ENCODE measurements at regions not wholly inside any gene's neighbourhood (a gene's known extent, or its start where the extent isn't known, plus 50 kb on each side); places are given as distances from the start of the nearest gene placed in this dataset.

GRCh38 chr6:90646940-90647339 lies 60.1 kb upstream of the MAP3K7 start:
- H3K27me3 ChIP-seq (ENCODE audit: low read depth, low read length) = 0 out of 2 replicates have a peak, but pooled peaks cover 4% of the 10 kb centered on the region
- H3K4me2 ChIP-seq (ENCODE audit: low read length) = no peak overlapping the region
- no peak overlapping the region for H3K4me3 ChIP-seq (ENCODE audit: low read length)
- H3K79me2 ChIP-seq (ENCODE audit: low read length) = no peaks in the 10 kb centered on the region
- no peak overlapping the region for H3K27ac ChIP-seq (ENCODE audit: low read length)
- TF ChIP-seq CTCF (IDR thresholded peaks at IDR 0.05; ENCODE audit: low read depth, low read length) = no peak
- TF ChIP-seq EZH2phosphoT487 (IDR thresholded peaks at IDR 0.05; ENCODE audit: low read depth) = no peak
- no peak overlapping the region for H3K9ac ChIP-seq (ENCODE audit: low read length)
- H3K4me1 ChIP-seq (ENCODE audit: low read length) = no peaks in the 10 kb centered on the region
- no peaks in the 10 kb centered on the region for H3K9me3 ChIP-seq (ENCODE audit: insufficient read depth, low read length)
- H4K20me1 ChIP-seq (ENCODE audit: insufficient read depth, low read length) = no peaks in the 10 kb centered on the region
- no peak overlapping the region for H2AFZ ChIP-seq (ENCODE audit: low read depth, low read length)
- no peaks in the 10 kb centered on the region for H3K36me3 ChIP-seq (replicated peaks; ENCODE audit: low read depth, low read length)

- Histone ChIP-seq H3K9me3 (ENCODE audit: insufficient read depth, low read length) (no peaks in the 10 kb centered on the region), H3K4me1 (ENCODE audit: low read length) (no peaks in the 10 kb centered on the region), H3K27ac (ENCODE audit: low read length) (no peak overlapping the region), H3K9ac (ENCODE audit: low read length) (no peak overlapping the region), H3K4me3 (ENCODE audit: low read length) (no peak overlapping the region), H3K36me3 (replicated peaks; ENCODE audit: low read depth, low read length) (no peaks in the 10 kb centered on the region), H2AFZ (ENCODE audit: low read depth, low read length) (no peak overlapping the region), H4K20me1 (ENCODE audit: insufficient read depth, low read length) (no peaks in the 10 kb centered on the region), H3K4me2 (ENCODE audit: low read length) (no peak overlapping the region), H3K27me3 (ENCODE audit: low read depth, low read length) (0 out of 2 replicates have a peak, but pooled peaks cover 4% of the 10 kb centered on the region), H3K79me2 (ENCODE audit: low read length) (no peaks in the 10 kb centered on the region)
- no peak for TF ChIP-seq EZH2phosphoT487 (IDR thresholded peaks at IDR 0.05; ENCODE audit: low read depth)
- TF ChIP-seq CTCF (IDR thresholded peaks at IDR 0.05; ENCODE audit: low read depth, low read length) = no peak
Observed at GRCh38 chr6:90645634-90646033, 58.8 kb upstream of the MAP3K7 start.

GRCh38 chr6:90644492-90644891 lies 57.6 kb upstream of the MAP3K7 start:
- Histone ChIP-seq H3K4me1 (ENCODE audit: low read length) (no peaks in the 10 kb centered on the region), H4K20me1 (ENCODE audit: insufficient read depth, low read length) (no peaks in the 10 kb centered on the region), H3K36me3 (replicated peaks; ENCODE audit: low read depth, low read length) (no peaks in the 10 kb centered on the region), H3K27me3 (ENCODE audit: low read depth, low read length) (0 out of 2 replicates have a peak, but pooled peaks cover 4% of the 10 kb centered on the region), H3K27ac (ENCODE audit: low read length) (no peak overlapping the region), H3K4me3 (ENCODE audit: low read length) (no peak overlapping the region), H3K9ac (ENCODE audit: low read length) (no peak overlapping the region), H3K4me2 (ENCODE audit: low read length) (no peak overlapping the region), H2AFZ (ENCODE audit: low read depth, low read length) (no peak overlapping the region), H3K9me3 (ENCODE audit: insufficient read depth, low read length) (no peaks in the 10 kb centered on the region), H3K79me2 (ENCODE audit: low read length) (no peaks in the 10 kb centered on the region)
- TF ChIP-seq CTCF (IDR thresholded peaks at IDR 0.05; ENCODE audit: low read depth, low read length) (no peak), EZH2phosphoT487 (IDR thresholded peaks at IDR 0.05; ENCODE audit: low read depth) (no peak)

- Histone ChIP-seq H3K79me2 (ENCODE audit: low read length) (no peaks in the 10 kb centered on the region), H3K9ac (ENCODE audit: low read length) (no peak overlapping the region), H2AFZ (ENCODE audit: low read depth, low read length) (no peak overlapping the region), H3K4me2 (ENCODE audit: low read length) (no peak overlapping the region), H3K27ac (ENCODE audit: low read length) (no peak overlapping the region), H3K36me3 (replicated peaks; ENCODE audit: low read depth, low read length) (no peaks in the 10 kb centered on the region), H3K4me1 (ENCODE audit: low read length) (no peaks in the 10 kb centered on the region), H3K4me3 (ENCODE audit: low read length) (no peak overlapping the region), H3K9me3 (ENCODE audit: insufficient read depth, low read length) (no peaks in the 10 kb centered on the region), H3K27me3 (ENCODE audit: low read depth, low read length) (0 out of 2 replicates have a peak, but pooled peaks cover 4% of the 10 kb centered on the region), H4K20me1 (ENCODE audit: insufficient read depth, low read length) (no peaks in the 10 kb centered on the region)
- TF ChIP-seq CTCF (IDR thresholded peaks at IDR 0.05; ENCODE audit: low read depth, low read length) (no peak), EZH2phosphoT487 (IDR thresholded peaks at IDR 0.05; ENCODE audit: low read depth) (no peak)
Observed at GRCh38 chr6:90643381-90643780, 56.5 kb upstream of the MAP3K7 start.

All from OCI-LY3 (cell line).